OCI-LY3 (cell line): ENCODE measurements at regions not wholly inside any gene's neighbourhood (a gene's known extent, or its start where the extent isn't known, plus 50 kb on each side); places are given as distances from the start of the nearest gene placed in this dataset.

ENCODE experiments used
- H2AFZ ChIP-seq: fragments of 200-600, 300-600 bp; shearing (Covaris generic); 2 replicates; pipeline ENCODE4 v1.6.0; 2014; ENCODE audit warnings: antibody characterized with exemption, low read depth, low read length
- H3K27ac ChIP-seq: fragments of 200-600, 300-600 bp; sonication (generic); 2 replicates; pipeline ENCODE4 v1.5.1; 2014; ENCODE audit warnings: mild to moderate bottlenecking, low read length, moderate library complexity, mixed read lengths
- H3K27me3 ChIP-seq: fragments of 200-600, 300-600 bp; sonication (generic); 2 replicates; pipeline ENCODE4 v1.6.1; 2014; ENCODE audit warnings: low read depth, low read length, mixed read lengths
- H3K36me3 ChIP-seq: fragments of 200-600, 300-600 bp; sonication (generic); replicated peaks from 2 replicates; pipeline ENCODE3; 2014; ENCODE audit warnings: low read depth, low read length, mixed read lengths
- H3K4me1 ChIP-seq: fragments of 300-600, 200-600 bp; sonication (generic); 2 replicates; pipeline ENCODE4 v1.6.1; 2014; ENCODE audit warnings: low read length, mixed read lengths
- H3K4me2 ChIP-seq: fragments of 200-600, 300-600 bp; sonication (generic); 2 replicates; pipeline ENCODE4 v1.6.1; 2014; ENCODE audit warnings: low read length, mixed read lengths
- H3K4me3 ChIP-seq: fragments of 300-600, 200-600 bp; sonication (generic); 2 replicates; pipeline ENCODE4 v1.5.1; 2014; ENCODE audit warnings: antibody characterized with exemption, mild to moderate bottlenecking, low read length, moderate library complexity
- H3K79me2 ChIP-seq: fragments of 300-600, 200-600 bp; shearing (Covaris generic); 2 replicates; pipeline ENCODE4 v1.6.1; 2014; ENCODE audit warnings: mild to moderate bottlenecking, low read length, mixed read lengths
- H3K9ac ChIP-seq: fragments of 300-600, 200-600 bp; shearing (Covaris generic); 2 replicates; pipeline ENCODE4 v1.6.0; 2014; ENCODE audit warnings: mild to moderate bottlenecking, low read length, moderate library complexity
- H3K9me3 ChIP-seq: fragments of 200-600, 300-600 bp; shearing (Covaris generic); 2 replicates; pipeline ENCODE4 v1.6.1; 2014; ENCODE audit warnings: low read length, mixed read lengths; ENCODE audit not compliant: insufficient read depth
- H4K20me1 ChIP-seq: fragments of 200-600, 300-600 bp; sonication (generic); 2 replicates; pipeline ENCODE4 v1.6.1; 2016; ENCODE audit warnings: low read length, mixed read lengths; ENCODE audit not compliant: insufficient read depth
- EZH2phosphoT487 ChIP-seq: fragments of 200-600 bp; shearing (Covaris generic); IDR thresholded peaks from 2 replicates; pipeline ENCODE4 v1.6.1; 2018; ENCODE audit warnings: antibody characterized with exemption, mixed run types, low read depth
- TF ChIP-seq, protein P1 (sequence below): fragments of 200-600, 300-600 bp; sonication (generic); IDR thresholded peaks from 2 replicates; pipeline ENCODE4 v1.5.1; 2014; ENCODE audit warnings: antibody characterized with exemption, low read length, low read depth

DNA sequence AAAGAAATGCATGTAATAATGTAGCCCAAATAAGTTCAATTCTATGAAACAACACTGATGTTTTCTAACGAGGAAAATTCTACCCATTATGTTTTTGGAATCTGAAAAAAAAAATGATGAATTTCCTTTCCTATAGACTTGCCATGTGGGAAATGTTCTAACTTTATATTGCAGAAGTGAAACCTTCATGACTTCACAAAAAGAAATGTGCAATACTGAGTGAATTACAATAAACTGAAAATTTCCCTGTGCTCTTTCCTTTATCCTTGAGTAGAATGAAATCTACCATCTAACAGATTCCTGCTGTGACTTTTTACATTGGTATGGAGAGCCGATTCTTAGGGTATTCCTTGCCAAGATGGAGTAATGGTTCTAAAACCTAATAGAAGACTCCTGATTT is 1622.5 kb downstream of the MAT2B start:
- Histone ChIP-seq H3K4me2 (no peak overlapping the region), H4K20me1 (no peaks in the 10 kb centered on the region), H3K79me2 (no peaks in the 10 kb centered on the region), H3K27me3 (no peaks in the 10 kb centered on the region), H3K9me3 (no peaks in the 10 kb centered on the region), H3K4me3 (no peak overlapping the region), H3K9ac (no peak overlapping the region), H3K36me3 (no peaks in the 10 kb centered on the region), H3K27ac (no peak overlapping the region), H2AFZ (no peak overlapping the region), H3K4me1 (no peaks in the 10 kb centered on the region)
- TF ChIP-seq EZH2phosphoT487, result no peak

DNA sequence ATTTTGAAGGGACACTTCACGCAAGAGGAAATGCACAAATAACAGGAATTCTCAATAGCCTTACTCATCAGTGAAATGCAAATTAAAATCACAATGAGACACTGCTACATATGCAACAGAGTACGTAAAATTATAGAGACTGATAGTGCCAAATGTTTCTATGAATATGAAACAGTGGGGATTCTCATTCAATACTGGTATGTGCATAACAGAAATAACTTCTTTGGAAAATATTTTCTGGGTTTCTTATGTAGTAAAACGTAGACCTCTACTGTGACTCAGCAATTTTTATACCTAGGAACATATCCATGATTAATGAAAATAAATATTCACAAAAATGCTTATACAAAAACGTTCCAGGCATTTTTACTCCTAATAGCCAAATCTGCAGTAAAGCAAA is 1625.2 kb downstream of the MAT2B start:
- Histone ChIP-seq H3K27me3 (no peaks in the 10 kb centered on the region), H3K4me2 (no peak overlapping the region), H3K9ac (no peak overlapping the region), H3K27ac (no peak overlapping the region), H3K4me3 (no peak overlapping the region), H4K20me1 (no peaks in the 10 kb centered on the region), H3K4me1 (no peaks in the 10 kb centered on the region), H3K79me2 (no peaks in the 10 kb centered on the region), H3K36me3 (no peaks in the 10 kb centered on the region), H2AFZ (no peak overlapping the region), H3K9me3 (no peaks in the 10 kb centered on the region)
- no peak for TF ChIP-seq EZH2phosphoT487
- TF ChIP-seq, protein P1, sequence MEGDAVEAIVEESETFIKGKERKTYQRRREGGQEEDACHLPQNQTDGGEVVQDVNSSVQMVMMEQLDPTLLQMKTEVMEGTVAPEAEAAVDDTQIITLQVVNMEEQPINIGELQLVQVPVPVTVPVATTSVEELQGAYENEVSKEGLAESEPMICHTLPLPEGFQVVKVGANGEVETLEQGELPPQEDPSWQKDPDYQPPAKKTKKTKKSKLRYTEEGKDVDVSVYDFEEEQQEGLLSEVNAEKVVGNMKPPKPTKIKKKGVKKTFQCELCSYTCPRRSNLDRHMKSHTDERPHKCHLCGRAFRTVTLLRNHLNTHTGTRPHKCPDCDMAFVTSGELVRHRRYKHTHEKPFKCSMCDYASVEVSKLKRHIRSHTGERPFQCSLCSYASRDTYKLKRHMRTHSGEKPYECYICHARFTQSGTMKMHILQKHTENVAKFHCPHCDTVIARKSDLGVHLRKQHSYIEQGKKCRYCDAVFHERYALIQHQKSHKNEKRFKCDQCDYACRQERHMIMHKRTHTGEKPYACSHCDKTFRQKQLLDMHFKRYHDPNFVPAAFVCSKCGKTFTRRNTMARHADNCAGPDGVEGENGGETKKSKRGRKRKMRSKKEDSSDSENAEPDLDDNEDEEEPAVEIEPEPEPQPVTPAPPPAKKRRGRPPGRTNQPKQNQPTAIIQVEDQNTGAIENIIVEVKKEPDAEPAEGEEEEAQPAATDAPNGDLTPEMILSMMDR, result no peak

DNA sequence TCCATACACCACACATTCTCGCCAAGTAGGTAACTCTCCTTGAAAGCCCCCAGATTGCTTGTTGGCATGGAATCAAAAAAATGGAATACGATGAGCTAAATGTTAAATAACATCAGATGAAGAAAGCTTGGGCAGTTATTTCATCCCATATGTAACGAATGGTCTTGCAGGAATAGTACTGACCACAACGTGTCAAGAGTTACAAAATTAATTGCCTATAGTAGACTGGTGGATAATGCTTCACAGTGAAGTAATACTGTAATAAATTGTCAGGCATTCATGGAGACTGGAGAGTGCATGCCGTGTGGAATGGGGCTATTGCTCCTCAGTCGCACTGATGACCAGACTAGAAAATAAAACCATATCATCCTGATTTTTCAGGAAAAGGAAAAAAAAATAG is 1628.7 kb downstream of the MAT2B start:
- H3K36me3 ChIP-seq, result no peaks in the 10 kb centered on the region
- no peaks in the 10 kb centered on the region for H3K79me2 ChIP-seq
- no peak overlapping the region for H2AFZ ChIP-seq
- no peaks in the 10 kb centered on the region for H3K27me3 ChIP-seq
- no peak overlapping the region for H3K27ac ChIP-seq
- H3K9me3 ChIP-seq, result no peaks in the 10 kb centered on the region
- H4K20me1 ChIP-seq, result no peaks in the 10 kb centered on the region
- H3K4me1 ChIP-seq, result no peaks in the 10 kb centered on the region
- TF ChIP-seq EZH2phosphoT487, result no peak
- TF ChIP-seq, protein P1, result no peak
- no peak overlapping the region for H3K4me2 ChIP-seq
- H3K4me3 ChIP-seq, result no peak overlapping the region
- no peak overlapping the region for H3K9ac ChIP-seq

DNA sequence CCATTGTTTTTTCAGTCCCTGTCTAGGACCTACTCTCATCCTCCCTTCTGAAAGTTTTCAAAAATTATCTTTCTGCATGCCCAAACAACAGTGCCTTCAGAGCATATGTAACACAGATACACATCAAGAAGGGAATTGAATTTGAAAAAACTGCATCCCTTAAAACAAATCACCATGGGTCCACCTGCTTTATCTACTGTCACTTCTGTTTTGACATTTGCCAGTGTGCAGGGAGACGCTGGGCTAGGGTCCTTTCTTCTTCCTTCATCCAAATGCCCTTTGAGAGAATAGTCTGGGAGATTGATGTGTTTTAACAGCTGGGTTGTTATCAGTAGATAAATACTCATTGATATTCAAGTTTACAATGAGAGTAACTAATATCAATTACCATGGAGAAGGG is 1630.1 kb downstream of the MAT2B start:
- Histone ChIP-seq H3K36me3 (no peaks in the 10 kb centered on the region), H3K4me3 (no peak overlapping the region), H3K79me2 (no peaks in the 10 kb centered on the region), H4K20me1 (no peaks in the 10 kb centered on the region), H3K9ac (no peak overlapping the region), H3K9me3 (no peaks in the 10 kb centered on the region), H2AFZ (no peak overlapping the region), H3K27ac (no peak overlapping the region), H3K4me1 (no peaks in the 10 kb centered on the region), H3K27me3 (no peaks in the 10 kb centered on the region), H3K4me2 (no peak overlapping the region)
- TF ChIP-seq EZH2phosphoT487, result no peak
- TF ChIP-seq, protein P1, result no peak

DNA sequence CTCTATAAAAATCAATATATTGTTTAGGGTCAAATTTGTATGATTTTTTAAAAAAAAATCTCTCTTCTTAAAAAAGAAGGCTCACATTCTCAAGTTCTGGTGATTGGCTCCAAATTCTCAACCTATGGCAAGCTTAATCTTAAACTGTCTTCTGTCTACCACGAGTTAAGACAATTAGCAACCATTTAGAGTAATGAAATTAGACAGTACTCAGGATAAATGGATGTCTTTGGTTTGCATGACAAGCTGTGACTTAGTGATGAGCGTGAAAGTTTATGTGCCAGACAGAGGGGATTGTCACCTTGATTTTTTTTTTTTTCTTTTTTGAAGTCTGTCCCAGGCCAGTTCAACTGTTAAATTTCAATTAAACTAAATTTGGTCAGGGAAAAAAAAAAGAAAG is 1632.3 kb downstream of the MAT2B start:
- no peaks in the 10 kb centered on the region for H4K20me1 ChIP-seq
- no peak overlapping the region for H3K9ac ChIP-seq
- H3K79me2 ChIP-seq, result no peaks in the 10 kb centered on the region
- no peaks in the 10 kb centered on the region for H3K4me1 ChIP-seq
- no peak overlapping the region for H3K27ac ChIP-seq
- no peak for TF ChIP-seq EZH2phosphoT487
- TF ChIP-seq, protein P1, result no peak
- H3K4me2 ChIP-seq, result no peak overlapping the region
- no peak overlapping the region for H3K4me3 ChIP-seq
- H2AFZ ChIP-seq, result no peak overlapping the region
- no peaks in the 10 kb centered on the region for H3K36me3 ChIP-seq
- H3K27me3 ChIP-seq, result no peaks in the 10 kb centered on the region
- no peaks in the 10 kb centered on the region for H3K9me3 ChIP-seq
